Neuronal stem cell (in vitro differentiated cells): ENCODE measurements at regions not wholly inside any gene's neighbourhood (a gene's known extent, or its start where the extent isn't known, plus 50 kb on each side); places are given as distances from the start of the nearest gene placed in this dataset.

Experiments used
- DNase-seq: peaks from one replicate; pipeline ENCODE4 v3.0.0-alpha.2; 2013; ENCODE audit warnings: low spot score
- H2AFZ ChIP-seq: one replicate; pipeline ENCODE4 v1.6.1; 2013; ENCODE audit warnings: mild to moderate bottlenecking, low read length, inconsistent platforms
- H2AK5ac ChIP-seq: 2 replicates; pipeline ENCODE4 v1.6.1; 2013; ENCODE audit warnings: low read depth, mild to moderate bottlenecking, inconsistent platforms, low read length, moderate library complexity, mixed read lengths
- H2BK120ac ChIP-seq: 2 replicates; pipeline ENCODE4 v1.6.1; 2013; ENCODE audit warnings: low read depth, mild to moderate bottlenecking, inconsistent platforms, low read length, moderate library complexity, mixed read lengths
- H2BK12ac ChIP-seq: one replicate; pipeline ENCODE4 v1.6.1; 2013; ENCODE audit warnings: low read length, inconsistent platforms
- H2BK15ac ChIP-seq: 2 replicates; pipeline ENCODE4 v1.6.1; 2013; ENCODE audit warnings: mild to moderate bottlenecking, low read length, inconsistent platforms, mixed read lengths
- H2BK5ac ChIP-seq: one replicate; pipeline ENCODE4 v1.6.1; 2013; ENCODE audit warnings: inconsistent platforms, mild to moderate bottlenecking, low read length, moderate library complexity
- H3K14ac ChIP-seq: one replicate; pipeline ENCODE4 v1.6.1; 2013; ENCODE audit warnings: low read length, inconsistent platforms
- H3K18ac ChIP-seq: 2 replicates; pipeline ENCODE4 v1.6.1; 2013; ENCODE audit warnings: low read length, inconsistent platforms
- H3K23ac ChIP-seq: 2 replicates; pipeline ENCODE4 v1.6.1; 2013; ENCODE audit warnings: low read depth, mild to moderate bottlenecking, mixed read lengths, low read length, inconsistent platforms; ENCODE audit not compliant: poor library complexity
- H3K27ac ChIP-seq: replicated peaks from 3 replicates; pipeline ENCODE4 v1.5.1; 2013; ENCODE audit warnings: low read length, inconsistent platforms
- H3K27me3 ChIP-seq, 3 experiments: 2 replicates each; pipeline ENCODE4 v1.6.1; 2013; ENCODE audit warnings: low read length in 3 of 3, mild to moderate bottlenecking in 2 of 3, inconsistent platforms in 1 of 3, low read depth in 1 of 3, mixed read lengths in 1 of 3, moderate library complexity in 1 of 3; ENCODE audit not compliant: control insufficient read depth in 3 of 3, insufficient read depth in 3 of 3
- H3K36me3 ChIP-seq, 2 donors: replicated peaks in 1 of 2; 2 replicates each; pipeline ENCODE4 v1.6.1; 2013; ENCODE audit warnings: low read length in 2 of 2; ENCODE audit not compliant: control insufficient read depth in 2 of 2, insufficient read depth in 2 of 2
- H3K4ac ChIP-seq: 2 replicates; pipeline ENCODE4 v1.6.1; 2013; ENCODE audit warnings: inconsistent platforms, mild to moderate bottlenecking, low read length, moderate library complexity
- H3K4me1 ChIP-seq, 2 donors: 1 replicate in 1 of 2; 2 replicates in 1 of 2; pipeline ENCODE4 v1.6.1; 2013; ENCODE audit warnings: low read length in 2 of 2, low read depth in 1 of 2; ENCODE audit not compliant: control insufficient read depth in 2 of 2, insufficient read depth in 1 of 2
- H3K4me2 ChIP-seq: one replicate; pipeline ENCODE4 v1.6.1; 2013; ENCODE audit warnings: mild to moderate bottlenecking, low read length, inconsistent platforms; ENCODE audit not compliant: insufficient read depth, poor library complexity, severe bottlenecking
- H3K4me3 ChIP-seq, 2 donors: 2 replicates each; pipeline ENCODE4 v1.5.1; 2013; ENCODE audit warnings: low read length in 2 of 2, mild to moderate bottlenecking in 2 of 2, inconsistent platforms in 1 of 2, moderate library complexity in 1 of 2
- H3K79me1 ChIP-seq: one replicate; pipeline ENCODE4 v1.6.1; 2013; ENCODE audit warnings: low read depth, mild to moderate bottlenecking, inconsistent platforms, low read length, moderate library complexity
- H3K9ac ChIP-seq: one replicate; pipeline ENCODE4 v1.6.1; 2013; ENCODE audit warnings: mild to moderate bottlenecking, low read depth, low read length, inconsistent platforms; ENCODE audit not compliant: poor library complexity
- H3K9me3 ChIP-seq, 2 donors: replicated peaks in 1 of 2; 2 replicates each; pipeline versions ENCODE3 to v1.6.1; 2013; ENCODE audit warnings: low read length in 2 of 2, mild to moderate bottlenecking in 2 of 2, inconsistent platforms in 1 of 2, low read depth in 1 of 2, mixed read lengths in 1 of 2, moderate library complexity in 1 of 2; ENCODE audit not compliant: control insufficient read depth in 2 of 2, insufficient read depth in 1 of 2
- H4K8ac ChIP-seq: one replicate; pipeline ENCODE4 v1.6.1; 2013; ENCODE audit warnings: low read depth, mild to moderate bottlenecking, inconsistent platforms, low read length, moderate library complexity
- H4K91ac ChIP-seq: one replicate; pipeline ENCODE4 v1.6.1; 2013; ENCODE audit warnings: low read length, low read depth, mild to moderate bottlenecking, inconsistent platforms; ENCODE audit not compliant: poor library complexity
- WGBS, 2 donors: extraction: QIAGEN DNeasy Blood & Tissue Kit; methylation state at CpG; one replicate each; pipeline ENCODE4 v1.1.7; 2013; ENCODE audit warnings: missing lambda C conversion rate in 2 of 2, mixed read lengths in 1 of 2; ENCODE audit not compliant: insufficient read length in 2 of 2, insufficient replicate concordance in 1 of 2; ENCODE audit errors: extremely low coverage in 2 of 2; 5-methylcytosine and 5-hydroxymethylcytosine counted together

- Histone ChIP-seq H2BK12ac (no peak overlapping the region), H3K23ac (no peak overlapping the region), H4K91ac (no peak overlapping the region), H2BK120ac (no peak overlapping the region), H2AK5ac (no peak overlapping the region), H3K14ac (no peak overlapping the region), H3K36me3 (no peaks in the 10 kb centered on the region), H3K4ac (no peak overlapping the region), H4K8ac (no peak overlapping the region), H2AFZ (no peak overlapping the region), H3K27ac (no peak overlapping the region), H3K4me2 (no peak overlapping the region), H3K9ac (no peak overlapping the region), H3K79me1 (no peaks in the 10 kb centered on the region), H3K27me3 (no peaks in the 10 kb centered on the region), H3K18ac (no peak overlapping the region), H3K4me3 (no peak overlapping the region), H2BK15ac (no peak overlapping the region), H3K4me1 (peaks cover 0 to 5% of the 10 kb centered on the region in 2 donors), H3K9me3 (no peaks in the 10 kb centered on the region), H2BK5ac (no peak overlapping the region)
- no CpG with 5 or more reads among the region's 2 CpGs for WGBS, 2 donors
- no peak for DNase-seq
Observed at GRCh38 chr3:144317961-144318360, 346.3 kb downstream of the DIPK2A start.

- Histone ChIP-seq H2BK12ac (no peak overlapping the region), H2AFZ (no peak overlapping the region), H2BK120ac (no peak overlapping the region), H3K27me3 (no peaks in the 10 kb centered on the region), H3K18ac (no peak overlapping the region), H3K79me1 (no peaks in the 10 kb centered on the region), H3K14ac (no peak overlapping the region), H3K23ac (no peak overlapping the region), H2AK5ac (no peak overlapping the region), H4K8ac (no peak overlapping the region), H3K36me3 (no peaks in the 10 kb centered on the region), H4K91ac (no peak overlapping the region), H3K27ac (no peak overlapping the region), H3K4me3 (no peak overlapping the region), H3K4me1 (peaks cover 0 to 2% of the 10 kb centered on the region in 2 donors), H2BK15ac (no peak overlapping the region), H2BK5ac (no peak overlapping the region), H3K9me3 (peaks cover 0 to 8% of the 10 kb centered on the region in 2 donors), H3K9ac (no peak overlapping the region), H3K4me2 (no peak overlapping the region), H3K4ac (no peak overlapping the region)
- no peak for DNase-seq
- no CpG with 5 or more reads among the region's 2 CpGs for WGBS, 2 donors
Observed at GRCh38 chr3:144324076-144324475, 352.5 kb downstream of the DIPK2A start.

- no peaks in the 10 kb centered on the region for H3K36me3 ChIP-seq
- H3K4ac ChIP-seq: no peak overlapping the region
- WGBS, 2 donors: no CpG with 5 or more reads among the region's 3 CpGs
- H3K23ac ChIP-seq: no peak overlapping the region
- no peaks in the 10 kb centered on the region for H3K4me1 ChIP-seq
- no peaks in the 10 kb centered on the region for H3K79me1 ChIP-seq
- no peak overlapping the region for H2BK5ac ChIP-seq
- no peak overlapping the region for H3K14ac ChIP-seq
- H3K4me2 ChIP-seq: no peak overlapping the region
- no peak overlapping the region for H4K8ac ChIP-seq
- H2BK12ac ChIP-seq: no peak overlapping the region
- H3K9ac ChIP-seq: no peak overlapping the region
- no peak overlapping the region for H2AFZ ChIP-seq
- no peak overlapping the region for H2AK5ac ChIP-seq
- no peak for DNase-seq
- peaks cover 0 to 5% of the 10 kb centered on the region in 2 donors for H3K9me3 ChIP-seq
- no peak overlapping the region for H3K4me3 ChIP-seq
- H2BK120ac ChIP-seq: no peak overlapping the region
- no peak overlapping the region for H4K91ac ChIP-seq
- no peak overlapping the region for H3K27ac ChIP-seq
- no peak overlapping the region for H2BK15ac ChIP-seq
- no peak overlapping the region for H3K18ac ChIP-seq
- no peaks in the 10 kb centered on the region for H3K27me3 ChIP-seq
Observed at GRCh38 chr3:144332868-144333267, 361.2 kb downstream of the DIPK2A start.

- H3K36me3 ChIP-seq: no peaks in the 10 kb centered on the region
- no peak overlapping the region for H2BK5ac ChIP-seq
- no peak overlapping the region for H3K9ac ChIP-seq
- H3K4me3 ChIP-seq: no peak overlapping the region
- H4K91ac ChIP-seq: no peak overlapping the region
- H3K23ac ChIP-seq: no peak overlapping the region
- no peak overlapping the region for H3K4ac ChIP-seq
- H3K18ac ChIP-seq: no peak overlapping the region
- WGBS, 2 donors: no CpG with 5 or more reads among the region's 4 CpGs
- DNase-seq: no peak
- H4K8ac ChIP-seq: no peak overlapping the region
- H3K27me3 ChIP-seq: no peaks in the 10 kb centered on the region
- no peak overlapping the region for H2BK15ac ChIP-seq
- no peak overlapping the region for H2AK5ac ChIP-seq
- no peak overlapping the region for H3K27ac ChIP-seq
- no peaks in the 10 kb centered on the region for H3K79me1 ChIP-seq
- no peak overlapping the region for H3K4me2 ChIP-seq
- H3K14ac ChIP-seq: no peak overlapping the region
- H3K4me1 ChIP-seq: peaks cover 0 to 3% of the 10 kb centered on the region in 2 donors
- no peak overlapping the region for H2BK12ac ChIP-seq
- H2BK120ac ChIP-seq: no peak overlapping the region
- H2AFZ ChIP-seq: peak overlapping the region; percentile 69
- H3K9me3 ChIP-seq: no peaks in the 10 kb centered on the region
Observed at GRCh38 chr3:144341471-144341870, 369.8 kb downstream of the DIPK2A start.
